ENCODE measurements at regions not wholly inside any gene's neighbourhood (a gene's known extent, or its start where the extent isn't known, plus 50 kb on each side); places are given as distances from the start of the nearest gene placed in this dataset.

- no peak for DNase-seq (ENCODE audit: low spot score)
Measured at GRCh38 chr2:221154176-221154575, 417.9 kb downstream of the EPHA4 start.

- DNase-seq (ENCODE audit: low spot score), result no peak
Measured at GRCh38 chr2:221156062-221156734, 415.9 kb downstream of the EPHA4 start.

GRCh38 chr2:221161186-221161585, 410.9 kb downstream of the EPHA4 start:
- DNase-seq (ENCODE audit: low spot score), result no peak

GRCh38 chr2:221166292-221166691, 405.8 kb downstream of the EPHA4 start:
- DNase-seq (ENCODE audit: low spot score), result no peak

- DNase-seq (ENCODE audit: low spot score), result no peak
Measured at GRCh38 chr2:221167561-221167960, 404.5 kb downstream of the EPHA4 start.

- no peak for DNase-seq (ENCODE audit: low spot score)
Measured at GRCh38 chr2:221169724-221170123, 402.4 kb downstream of the EPHA4 start.

- no peak for DNase-seq (ENCODE audit: low spot score)
Measured at GRCh38 chr2:221170548-221170947, 401.6 kb downstream of the EPHA4 start.

GRCh38 chr2:221176667-221177066, 395.4 kb downstream of the EPHA4 start:
- DNase-seq (ENCODE audit: low spot score), result no peak

GRCh38 chr2:221178139-221178538, 394.0 kb downstream of the EPHA4 start:
- DNase-seq (ENCODE audit: low spot score), result no peak

GRCh38 chr2:221186873-221187272, 385.2 kb downstream of the EPHA4 start:
- DNase-seq (ENCODE audit: low spot score), result no peak

- no peak for DNase-seq (ENCODE audit: low spot score)
Measured at GRCh38 chr2:221189431-221190067, 382.6 kb downstream of the EPHA4 start.

- DNase-seq (ENCODE audit: low spot score), result no peak
Measured at GRCh38 chr2:221195829-221196228, 376.3 kb downstream of the EPHA4 start.

GRCh38 chr2:221197225-221197856, 374.8 kb downstream of the EPHA4 start:
- no peak for DNase-seq (ENCODE audit: low spot score)

GRCh38 chr2:221198309-221198708, 373.8 kb downstream of the EPHA4 start:
- DNase-seq (ENCODE audit: low spot score), result no peak

- DNase-seq (ENCODE audit: low spot score), result no peak
Measured at GRCh38 chr2:221200184-221200839, 371.8 kb downstream of the EPHA4 start.

- no peak for DNase-seq (ENCODE audit: low spot score)
Measured at GRCh38 chr2:221202431-221202830, 369.7 kb downstream of the EPHA4 start.

GRCh38 chr2:221203125-221203524, 369.0 kb downstream of the EPHA4 start:
- no peak for DNase-seq (ENCODE audit: low spot score)

- DNase-seq (ENCODE audit: low spot score), result no peak
Measured at GRCh38 chr2:221203856-221204255, 368.2 kb downstream of the EPHA4 start.

- DNase-seq (ENCODE audit: low spot score), result no peak
Measured at GRCh38 chr2:221204699-221205098, 367.4 kb downstream of the EPHA4 start.

- no peak for DNase-seq (ENCODE audit: low spot score)
Measured at GRCh38 chr2:221205103-221205673, 366.9 kb downstream of the EPHA4 start.

GRCh38 chr2:221210686-221211085, 361.4 kb downstream of the EPHA4 start:
- DNase-seq (ENCODE audit: low spot score), result no peak

- no peak for DNase-seq (ENCODE audit: low spot score)
Measured at GRCh38 chr2:221211653-221212052, 360.5 kb downstream of the EPHA4 start.

- no peak for DNase-seq (ENCODE audit: low spot score)
Measured at GRCh38 chr2:221212105-221212504, 360.0 kb downstream of the EPHA4 start.

Measured in Ammon's horn (tissue), 1 donor.